GM23248 (cell line): ENCODE measurements at regions not wholly inside any gene's neighbourhood (a gene's known extent, or its start where the extent isn't known, plus 50 kb on each side); places are given as distances from the start of the nearest gene placed in this dataset.

ENCODE experiments used
- DNase-seq: peaks from one replicate; pipeline ENCODE4 v3.0.0-alpha.2; 2015
- H2AFZ ChIP-seq: fragments of 200-600 bp; sonication (generic); 2 replicates; pipeline ENCODE4 v1.6.1; 2016; ENCODE audit warnings: antibody characterized with exemption
- H3F3A ChIP-seq: fragments of 200-600 bp; sonication (generic); 2 replicates; pipeline ENCODE4 v1.6.1; 2016; ENCODE audit warnings: mild to moderate bottlenecking, antibody characterized with exemption, mixed run types; ENCODE audit not compliant: insufficient read depth
- H3K27ac ChIP-seq: fragments of 200-600 bp; sonication (generic); 2 replicates; pipeline ENCODE4 v1.5.1; 2016; ENCODE audit warnings: mild to moderate bottlenecking
- H3K27me3 ChIP-seq: fragments of 200-600 bp; sonication (generic); replicated peaks from 2 replicates; pipeline ENCODE4 v1.6.1; 2016; ENCODE audit warnings: mild to moderate bottlenecking; ENCODE audit not compliant: insufficient read depth
- H3K36me3 ChIP-seq: fragments of 200-600 bp; sonication (generic); 2 replicates; pipeline ENCODE4 v1.6.1; 2016; ENCODE audit warnings: low read depth, mild to moderate bottlenecking
- H3K4me1 ChIP-seq: fragments of 200-600 bp; sonication (generic); 2 replicates; pipeline ENCODE4 v1.6.1; 2016; ENCODE audit warnings: mild to moderate bottlenecking; ENCODE audit not compliant: insufficient read depth
- H3K4me2 ChIP-seq: fragments of 200-600 bp; sonication (generic); one replicate; pipeline ENCODE4 v1.6.1; 2016; ENCODE audit warnings: mild to moderate bottlenecking; ENCODE audit not compliant: unreplicated experiment
- H3K4me3 ChIP-seq: fragments of 200-600 bp; sonication (generic); 2 replicates; pipeline ENCODE4 v1.5.1; 2016; ENCODE audit warnings: mild to moderate bottlenecking
- H3K79me2 ChIP-seq: fragments of 200-600 bp; sonication (generic); 2 replicates; pipeline ENCODE4 v1.6.1; 2016; ENCODE audit warnings: mild to moderate bottlenecking; ENCODE audit not compliant: insufficient read depth
- H3K9ac ChIP-seq: fragments of 200-600 bp; sonication (generic); 2 replicates; pipeline ENCODE4 v1.6.1; 2016; ENCODE audit warnings: mild to moderate bottlenecking
- H3K9me2 ChIP-seq: fragments of 200-600 bp; sonication (generic); 2 replicates; pipeline ENCODE4 v1.6.1; 2016; ENCODE audit warnings: mixed run types, mild to moderate bottlenecking, moderate library complexity; ENCODE audit not compliant: insufficient read depth
- H3K9me3 ChIP-seq: fragments of 200-600 bp; sonication (generic); one replicate; pipeline ENCODE4 v1.6.1; 2017; ENCODE audit warnings: low read depth
- H4K20me1 ChIP-seq: fragments of 200-600 bp; sonication (generic); 2 replicates; pipeline ENCODE4 v1.6.0; 2016; ENCODE audit not compliant: insufficient read depth
- EZH2 ChIP-seq: fragments of 200-600 bp; sonication (generic); IDR thresholded peaks from 2 replicates; pipeline ENCODE4 v1.6.1; 2018; ENCODE audit warnings: antibody characterized with exemption, mild to moderate bottlenecking; ENCODE audit not compliant: insufficient read depth, poor library complexity, severe bottlenecking
- EZH2phosphoT487 ChIP-seq: fragments of 200-600 bp; sonication (generic); IDR thresholded peaks from 2 replicates; pipeline ENCODE4 v1.6.1; 2018; ENCODE audit warnings: antibody characterized with exemption, moderate library complexity, mild to moderate bottlenecking, low read depth; ENCODE audit not compliant: insufficient read depth
- WGBS, 2 experiments: methylation state at CpG; one replicate each; pipeline ENCODE4 v1.1.6; 2015 to 2017; ENCODE audit warnings: low lambda C conversion rate in 2 of 2, low coverage in 1 of 2; ENCODE audit errors: missing lambda C conversion rate in 2 of 2; 5-methylcytosine and 5-hydroxymethylcytosine counted together
- in situ Hi-C: fragments of 300-500 bp; cut with MboI; formaldehyde crosslinking; loops from 2 replicates; pipeline ENCODE4 v1.15.0; 2020

- H3K9me2 ChIP-seq, result no peaks in the 10 kb centered on the region
- H3K36me3 ChIP-seq, result no peaks in the 10 kb centered on the region
- in situ Hi-C loops, result no loop called here
- no peaks in the 10 kb centered on the region for H3K79me2 ChIP-seq
- H3K9ac ChIP-seq, result no peak overlapping the region
- H4K20me1 ChIP-seq, result no peaks in the 10 kb centered on the region
- H3K27me3 ChIP-seq, result no peaks in the 10 kb centered on the region
- H3K9me3 ChIP-seq, result no peaks in the 10 kb centered on the region
- TF ChIP-seq EZH2phosphoT487, result no peak
- TF ChIP-seq EZH2, result no peak
- H3K27ac ChIP-seq, result no peak overlapping the region
- H3K4me3 ChIP-seq, result no peak overlapping the region
- no peak overlapping the region for H3K4me2 ChIP-seq
- H2AFZ ChIP-seq, result no peak overlapping the region
- DNase-seq, result no peak
- H3K4me1 ChIP-seq, result peaks cover 26% of the 10 kb centered on the region
- WGBS, 2 experiments, result 77 to 85% methylated on average over 6 of the region's 6 CpGs
- H3F3A ChIP-seq, result peaks cover 37% of the 10 kb centered on the region
Measured at GRCh38 chr20:23255106-23255505, 95.5 kb upstream of the NXT1 start.

- Histone ChIP-seq H3K9me2 (no peaks in the 10 kb centered on the region), H3K4me1 (peaks cover 26% of the 10 kb centered on the region), H2AFZ (no peak overlapping the region), H3K4me2 (no peak overlapping the region), H3K79me2 (no peaks in the 10 kb centered on the region), H3K27me3 (no peaks in the 10 kb centered on the region), H3K9ac (no peak overlapping the region), H4K20me1 (no peaks in the 10 kb centered on the region), H3K27ac (no peak overlapping the region), H3F3A (peaks cover 33% of the 10 kb centered on the region), H3K36me3 (no peaks in the 10 kb centered on the region), H3K9me3 (no peaks in the 10 kb centered on the region), H3K4me3 (no peak overlapping the region)
- WGBS, 2 experiments, result 38 to 86% methylated on average over 1 to 2 of the region's 2 CpGs
- in situ Hi-C loops, result no loop called here
- TF ChIP-seq EZH2, result no peak
- TF ChIP-seq EZH2phosphoT487, result no peak
- no peak for DNase-seq
Measured at GRCh38 chr20:23254505-23254904, 96.1 kb upstream of the NXT1 start.

GRCh38 chr20:23254034-23254433, 96.6 kb upstream of the NXT1 start:
- Histone ChIP-seq H3K4me3 (no peak overlapping the region), H3K27ac (no peak overlapping the region), H2AFZ (no peak overlapping the region), H3K9me3 (no peaks in the 10 kb centered on the region), H3K9ac (no peak overlapping the region), H3K9me2 (no peaks in the 10 kb centered on the region), H3K27me3 (no peaks in the 10 kb centered on the region), H3K79me2 (no peaks in the 10 kb centered on the region), H3K4me2 (no peak overlapping the region), H3K4me1 (peaks cover 26% of the 10 kb centered on the region), H3K36me3 (no peaks in the 10 kb centered on the region), H3F3A (peaks cover 29% of the 10 kb centered on the region), H4K20me1 (no peaks in the 10 kb centered on the region)
- WGBS, 2 experiments, result 85 to 91% methylated on average over 5 of the region's 5 CpGs
- TF ChIP-seq EZH2 (no peak), EZH2phosphoT487 (no peak)
- in situ Hi-C loops, result no loop called here
- DNase-seq, result no peak

GRCh38 chr20:23253524-23253923, 97.1 kb upstream of the NXT1 start:
- in situ Hi-C loops, result no loop called here
- no peak for TF ChIP-seq EZH2phosphoT487
- no peak for TF ChIP-seq EZH2

GRCh38 chr20:23251779-23252178, 98.8 kb upstream of the NXT1 start:
- 93 to 95% methylated on average over 6 of the region's 6 CpGs for WGBS, 2 experiments
- no peak for TF ChIP-seq EZH2
- no peak for TF ChIP-seq EZH2phosphoT487
- no peaks in the 10 kb centered on the region for H3K9me3 ChIP-seq
- no peaks in the 10 kb centered on the region for H3K79me2 ChIP-seq
- H3K9ac ChIP-seq, result no peak overlapping the region
- no peak overlapping the region for H3K4me3 ChIP-seq
- in situ Hi-C loops, result no loop called here
- no peak overlapping the region for H2AFZ ChIP-seq
- DNase-seq, result no peak
- H3K27me3 ChIP-seq, result no peaks in the 10 kb centered on the region
- no peaks in the 10 kb centered on the region for H3K9me2 ChIP-seq
- H3F3A ChIP-seq, result peaks cover 6% of the 10 kb centered on the region
- H3K27ac ChIP-seq, result no peak overlapping the region
- H3K4me2 ChIP-seq, result no peak overlapping the region
- H4K20me1 ChIP-seq, result no peaks in the 10 kb centered on the region
- H3K36me3 ChIP-seq, result no peaks in the 10 kb centered on the region
- H3K4me1 ChIP-seq, result 0 out of 2 replicates have a peak, but pooled peaks cover 4% of the 10 kb centered on the region

More at GRCh38 chr20:23253524-23253923, 97.1 kb upstream of the NXT1 start:
- no peaks in the 10 kb centered on the region for H3K27me3 ChIP-seq
- no peak overlapping the region for H3K4me3 ChIP-seq
- no peak for DNase-seq
- 63 to 75% methylated on average over 3 of the region's 3 CpGs for WGBS, 2 experiments
- no peak overlapping the region for H3K4me2 ChIP-seq
- H3K36me3 ChIP-seq, result no peaks in the 10 kb centered on the region
- H3K9me3 ChIP-seq, result no peaks in the 10 kb centered on the region
- no peaks in the 10 kb centered on the region for H4K20me1 ChIP-seq
- H3F3A ChIP-seq, result peaks cover 24% of the 10 kb centered on the region
- H3K79me2 ChIP-seq, result no peaks in the 10 kb centered on the region
- H3K9me2 ChIP-seq, result no peaks in the 10 kb centered on the region
- no peak overlapping the region for H2AFZ ChIP-seq
- peaks cover 22% of the 10 kb centered on the region for H3K4me1 ChIP-seq
- no peak overlapping the region for H3K9ac ChIP-seq
- no peak overlapping the region for H3K27ac ChIP-seq
